ENCODE measurements at regions not wholly inside any gene's neighbourhood (a gene's known extent, or its start where the extent isn't known, plus 50 kb on each side); places are given as distances from the start of the nearest gene placed in this dataset.

DNA sequence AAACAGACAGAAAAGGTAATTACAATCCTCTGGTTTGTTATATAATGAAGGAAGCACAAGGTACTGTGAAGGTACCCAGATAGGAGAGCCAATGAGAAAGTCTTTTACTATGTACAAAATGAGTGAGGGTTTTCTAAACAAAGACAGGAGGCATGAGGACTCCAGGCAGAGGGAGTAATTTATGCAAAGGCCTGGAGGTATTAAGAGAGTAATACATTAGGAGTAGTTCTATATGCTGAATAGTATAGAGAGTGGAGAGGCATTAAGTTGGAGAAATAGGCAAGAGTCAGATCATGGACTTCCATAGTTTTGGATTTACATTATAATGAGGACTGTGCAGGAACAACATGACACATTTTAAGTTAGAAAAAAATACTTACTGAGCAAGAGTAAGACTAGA is 216.0 kb downstream of the SCG2 start:
- no peak for DNase-seq (ENCODE audit: low read depth, low spot score)

GRCh38 chr2:223386984-223387383 is 215.2 kb downstream of the SCG2 start:
- no peak for DNase-seq (ENCODE audit: low read depth, low spot score)

DNA sequence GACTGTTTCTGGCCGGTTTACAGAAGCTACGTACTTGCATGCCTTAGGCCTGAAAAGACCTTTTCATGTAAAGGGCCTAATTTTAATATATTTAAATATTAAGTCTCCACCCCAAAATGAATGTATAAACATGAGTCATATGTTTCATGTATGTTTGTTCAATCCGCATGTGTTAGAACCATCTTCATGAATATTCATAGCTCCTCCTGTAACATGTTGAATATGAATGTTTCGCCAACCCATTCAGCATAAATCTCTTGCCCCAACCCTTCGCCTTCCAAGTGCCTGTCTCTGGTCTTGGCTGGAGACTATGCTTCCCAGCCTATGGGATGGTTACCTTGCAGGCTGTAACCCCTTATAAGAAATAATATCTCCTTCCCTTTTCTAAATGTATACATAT is 212.5 kb downstream of the SCG2 start:
- DNase-seq (ENCODE audit: low read depth, low spot score), result no peak

DNA sequence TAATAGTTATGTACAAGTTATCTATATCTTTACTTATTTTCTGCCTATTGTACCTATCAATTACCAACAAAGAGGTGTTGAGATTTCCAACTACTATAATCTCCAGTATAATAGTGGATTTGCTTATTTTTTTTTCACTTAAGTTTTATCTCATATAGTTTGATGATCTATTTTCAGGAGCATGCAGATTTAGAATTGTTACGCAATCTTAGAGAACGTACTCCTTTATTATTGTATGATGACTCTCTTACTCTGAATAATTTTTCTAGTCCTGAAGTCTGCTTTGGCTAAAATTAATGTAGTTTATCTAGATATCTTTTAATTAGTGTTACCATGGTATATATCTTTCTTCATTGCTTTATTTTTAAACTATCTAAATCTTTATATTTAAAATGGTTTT is 205.2 kb downstream of the SCG2 start:
- DNase-seq (ENCODE audit: low read depth, low spot score), result no peak

GRCh38 chr2:223399357-223399957 is 202.7 kb downstream of the SCG2 start:
- DNase-seq (ENCODE audit: low read depth, low spot score), result no peak

DNA sequence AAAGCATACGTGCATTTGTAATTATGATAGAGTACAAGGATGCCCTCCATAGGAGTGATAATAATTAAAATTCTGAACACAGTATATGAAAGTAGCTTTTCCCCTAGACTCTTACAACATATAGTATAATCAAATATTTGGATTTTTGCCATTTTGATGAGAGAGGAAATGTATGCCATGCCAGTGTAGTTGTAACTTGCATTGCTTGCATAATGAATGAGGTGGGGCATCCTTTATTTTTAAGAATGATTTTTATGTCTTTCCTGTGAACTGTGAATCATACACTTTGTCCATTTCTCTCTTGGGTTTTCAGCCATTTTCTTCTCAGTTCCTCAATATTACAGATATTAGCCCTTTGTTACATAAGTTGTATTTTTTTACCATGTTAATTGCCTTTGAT is 197.5 kb downstream of the SCG2 start:
- no peak for DNase-seq (ENCODE audit: low read depth, low spot score)

DNA sequence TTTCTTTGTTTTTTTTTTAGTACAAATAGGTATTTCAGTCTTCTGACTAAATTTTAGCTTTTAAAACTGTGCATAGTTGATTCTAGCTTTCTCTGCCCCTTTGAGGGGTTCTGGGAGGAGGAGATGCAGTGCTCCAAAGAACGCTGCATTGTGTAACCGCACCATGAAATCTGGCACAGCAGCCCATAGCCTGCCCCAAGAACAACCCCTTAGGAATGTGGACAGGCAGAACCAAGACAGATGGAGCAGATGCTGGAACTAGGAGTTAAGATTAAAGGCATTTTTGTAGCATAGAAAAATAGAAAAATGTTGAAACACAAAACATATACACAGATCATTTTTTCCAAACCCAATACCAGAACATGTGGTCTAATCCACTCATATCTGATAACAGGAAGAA is 187.5 kb downstream of the SCG2 start:
- no peak for DNase-seq (ENCODE audit: low read depth, low spot score)

DNA sequence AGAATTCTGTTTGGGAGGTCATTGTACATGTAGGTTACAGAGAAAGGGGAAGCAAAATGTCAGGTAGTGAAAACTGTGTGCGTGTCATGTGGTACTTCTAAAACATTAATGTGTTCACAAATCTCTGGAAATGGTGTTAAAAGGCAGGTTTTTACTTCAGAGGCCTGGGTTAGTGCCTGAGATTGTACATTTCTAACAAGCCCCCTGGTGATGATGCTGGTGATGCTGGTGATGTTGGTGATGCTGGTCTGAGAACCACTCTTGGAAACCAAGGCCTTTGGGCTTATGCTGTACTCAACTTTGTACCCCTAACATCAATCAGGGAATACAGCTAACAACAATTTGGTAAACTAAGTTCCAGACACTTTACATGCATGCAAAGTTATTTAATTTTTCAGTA is 187.1 kb downstream of the SCG2 start:
- DNase-seq (ENCODE audit: low read depth, low spot score), result no peak

DNA sequence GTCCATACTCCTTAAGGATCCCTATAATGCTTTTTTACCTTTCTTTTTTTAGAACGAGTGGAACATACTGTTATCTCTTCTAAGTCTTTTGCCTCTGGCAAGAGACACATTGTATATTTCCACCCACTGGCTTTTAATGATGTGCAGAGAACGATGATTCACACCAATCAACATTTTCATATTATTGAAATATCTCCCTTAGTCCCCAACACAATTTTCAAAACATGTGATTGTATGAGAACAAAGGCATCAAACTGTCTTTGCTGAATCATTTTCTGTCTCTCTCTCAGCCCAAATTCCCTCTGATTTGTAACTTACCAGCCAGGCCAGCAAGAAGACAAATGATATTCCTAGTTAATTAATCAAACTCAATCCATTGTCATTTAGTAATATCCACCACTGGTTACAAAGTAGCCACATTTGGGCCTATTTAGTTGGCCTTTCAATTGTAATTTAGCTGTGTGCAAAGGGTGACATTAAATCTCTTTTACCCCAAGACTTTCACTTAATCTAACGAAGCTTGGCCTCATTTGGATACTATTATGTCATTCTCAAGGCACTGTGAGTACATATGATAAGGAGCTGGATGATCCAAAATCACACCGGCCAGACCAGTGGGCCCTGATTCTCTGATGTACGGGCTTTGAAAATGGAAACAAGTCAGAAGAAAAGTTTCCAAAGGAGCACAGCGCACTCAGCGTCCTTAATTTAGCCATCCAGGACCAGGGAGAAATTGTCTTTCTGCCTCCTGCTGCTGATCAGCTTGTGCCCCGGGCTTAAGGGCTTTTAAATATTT is 185.1 kb downstream of the SCG2 start:
- DNase-seq (ENCODE audit: low read depth, low spot score), result no peak

DNA sequence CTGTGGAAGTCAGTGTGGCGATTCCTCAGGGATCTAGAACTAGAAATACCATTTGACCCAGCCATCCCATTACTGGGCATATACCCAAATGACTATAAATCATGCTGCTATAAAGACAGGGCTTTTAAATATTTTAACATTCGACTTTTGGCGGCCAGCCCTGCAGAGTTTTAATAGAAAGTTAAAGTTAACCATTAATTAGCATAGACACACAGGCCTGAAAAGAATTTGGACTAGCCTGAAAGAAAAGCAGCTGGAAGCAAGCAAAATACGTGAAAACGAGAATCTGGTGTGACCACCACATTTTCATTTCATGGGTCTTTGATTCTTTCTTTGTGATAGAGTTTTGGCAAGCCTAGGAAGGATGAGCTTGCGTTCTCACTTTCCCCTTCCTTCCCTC is 184.0 kb downstream of the SCG2 start:
- DNase-seq (ENCODE audit: low read depth, low spot score), result no peak

GRCh38 chr2:223418604-223419199 is 183.5 kb downstream of the SCG2 start:
- DNase-seq (ENCODE audit: low read depth, low spot score), result no peak

GRCh38 chr2:223420048-223420447 is 182.1 kb downstream of the SCG2 start:
- DNase-seq (ENCODE audit: low read depth, low spot score), result no peak

- no peak for DNase-seq (ENCODE audit: low read depth, low spot score)
These were observed 170.7 kb downstream of the SCG2 start for GRCh38 chr2:223431479-223431878.

GRCh38 chr2:223433461-223433860 is 168.7 kb downstream of the SCG2 start:
- DNase-seq (ENCODE audit: low read depth, low spot score), result no peak

DNA sequence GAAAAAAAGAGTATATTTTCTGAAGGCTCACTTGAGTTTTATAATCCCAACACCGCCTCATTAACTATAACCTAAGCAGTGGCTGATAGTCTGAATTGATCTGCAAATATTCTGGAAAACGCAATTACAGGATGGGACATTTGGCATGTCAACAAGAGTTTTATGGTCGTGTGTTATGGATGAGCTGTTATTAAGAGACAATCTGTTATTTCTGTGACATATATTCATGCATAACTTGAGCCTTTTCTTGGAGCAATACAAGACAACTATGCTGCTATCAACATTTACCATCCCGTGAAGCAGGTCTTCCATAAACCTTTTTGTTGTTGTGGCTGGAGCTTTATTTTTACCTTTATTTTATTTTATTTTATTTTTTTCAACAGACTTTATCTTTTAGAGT is 164.4 kb downstream of the SCG2 start:
- no peak for DNase-seq (ENCODE audit: low read depth, low spot score)

GRCh38 chr2:223439184-223439583 is 163.0 kb downstream of the SCG2 start:
- DNase-seq (ENCODE audit: low read depth, low spot score), result no peak

DNA sequence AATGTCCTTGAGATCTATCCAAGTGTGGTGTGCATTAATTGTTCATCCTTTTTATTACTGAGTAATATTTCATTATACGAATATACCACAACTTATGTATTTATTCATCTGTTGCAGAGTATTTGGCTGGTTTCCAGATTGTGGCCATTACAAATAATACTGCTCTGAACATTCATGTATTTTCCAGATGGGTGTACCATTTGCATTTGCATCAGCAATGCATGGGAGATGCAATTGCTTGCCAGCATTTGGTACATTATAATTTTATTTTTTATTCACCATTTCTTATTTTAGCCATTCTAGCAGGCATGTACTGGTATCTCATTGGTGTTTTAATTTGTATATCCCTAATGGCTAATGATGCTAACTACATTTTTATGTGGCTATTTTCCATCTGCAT is 162.4 kb downstream of the SCG2 start:
- no peak for DNase-seq (ENCODE audit: low read depth, low spot score)

DNA sequence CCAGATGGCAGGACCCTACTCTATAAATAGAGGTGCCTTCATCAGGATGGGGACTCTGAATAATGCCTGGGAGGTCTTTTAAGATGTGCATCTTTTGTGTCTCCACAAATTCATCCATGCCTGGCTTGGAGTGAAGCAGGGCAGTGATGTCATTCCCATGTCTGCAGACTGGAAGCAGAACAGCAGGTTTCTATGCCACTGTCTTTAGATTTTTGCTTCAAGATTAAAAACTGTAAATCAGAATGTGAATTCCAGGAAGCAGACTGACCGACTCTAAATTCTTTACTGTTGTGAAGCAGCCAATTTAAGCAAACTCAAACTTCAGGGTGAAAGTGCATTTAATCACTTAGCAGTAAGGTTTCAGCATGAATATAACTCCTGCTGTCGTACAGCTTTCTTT is 159.3 kb downstream of the SCG2 start:
- DNase-seq (ENCODE audit: low read depth, low spot score), result no peak

- no peak for DNase-seq (ENCODE audit: low read depth, low spot score)
These were observed 151.9 kb downstream of the SCG2 start for GRCh38 chr2:223450246-223450645.

DNA sequence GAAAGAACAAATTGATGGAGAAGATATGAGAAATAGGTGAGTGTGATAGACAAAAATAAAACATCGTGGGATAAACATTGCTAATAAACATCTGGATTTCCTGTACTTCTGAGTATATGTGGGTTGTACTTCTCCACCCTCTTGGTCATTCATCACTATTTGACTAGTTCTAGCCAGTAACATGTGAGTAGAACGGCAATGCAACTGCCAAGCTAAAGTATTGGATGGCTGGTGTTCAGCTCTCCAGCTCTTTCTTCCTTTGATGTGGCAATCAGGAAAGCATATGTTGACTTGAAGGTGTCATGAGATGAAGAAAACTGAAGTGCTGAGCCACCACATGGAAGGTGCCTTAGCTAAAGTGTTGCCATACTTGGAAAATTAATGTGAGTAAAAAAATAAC is 144.9 kb downstream of the SCG2 start:
- DNase-seq (ENCODE audit: low read depth, low spot score), result no peak

DNA sequence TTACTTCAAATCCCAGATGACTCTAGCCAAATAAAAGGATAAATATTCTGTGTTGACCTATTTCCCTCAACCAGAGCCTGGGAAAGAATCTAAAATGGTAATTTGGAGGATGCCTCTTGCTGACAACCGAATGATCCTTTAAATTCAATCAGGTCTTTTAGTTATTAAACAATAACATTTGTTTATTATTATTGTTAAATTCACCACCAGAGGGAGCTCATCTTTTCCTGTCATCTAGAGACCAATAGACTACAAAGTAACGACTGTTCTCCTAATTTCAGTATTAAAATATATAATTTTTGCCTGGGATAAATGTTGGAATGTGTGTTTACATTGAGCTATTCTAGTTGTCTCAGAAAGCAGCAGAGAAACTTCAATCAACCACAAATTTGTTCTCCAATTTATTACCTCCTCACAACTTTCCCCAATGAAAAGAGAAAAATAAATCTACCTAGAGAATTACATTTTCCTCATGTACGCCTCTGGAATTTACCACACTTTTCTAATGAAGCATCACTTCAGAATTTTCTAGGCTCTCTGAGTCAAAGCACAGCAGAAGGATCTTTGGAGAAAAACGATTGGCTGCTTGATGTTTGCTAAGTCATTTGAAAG is 142.7 kb downstream of the SCG2 start:
- no peak for DNase-seq (ENCODE audit: low read depth, low spot score)

DNA sequence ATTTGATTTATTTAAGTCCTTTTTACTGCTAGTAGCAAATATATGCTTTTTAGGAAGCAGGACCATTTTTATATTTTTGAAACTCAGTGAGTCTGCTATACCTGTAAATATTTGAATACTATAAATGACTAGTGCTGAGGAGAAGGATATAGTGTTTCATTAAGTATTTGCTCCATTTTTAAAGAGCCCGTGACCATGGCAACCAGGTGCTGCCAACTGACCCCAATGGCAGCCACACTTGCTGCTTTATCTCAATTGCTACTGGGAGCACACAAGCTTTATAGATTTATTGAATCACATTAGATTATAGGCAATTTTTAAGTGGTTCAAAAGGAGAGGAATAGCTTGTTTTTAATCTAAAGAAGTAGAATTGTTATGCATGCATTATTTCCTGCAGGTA is 142.0 kb downstream of the SCG2 start:
- DNase-seq (ENCODE audit: low read depth, low spot score), result no peak

- DNase-seq (ENCODE audit: low read depth, low spot score), result peak; percentile 2
These were observed 141.4 kb downstream of the SCG2 start for GRCh38 chr2:223460774-223461211.
